OCI-LY3 (cell line): ENCODE measurements at regions not wholly inside any gene's neighbourhood (a gene's known extent, or its start where the extent isn't known, plus 50 kb on each side); places are given as distances from the start of the nearest gene placed in this dataset.

Experiments
- EZH2phosphoT487 ChIP-seq: fragments of 200-600 bp; shearing (Covaris generic); IDR thresholded peaks from 2 replicates; pipeline ENCODE4 v1.6.1; 2018; ENCODE audit warnings: antibody characterized with exemption, mixed run types, low read depth
- TF ChIP-seq, protein P1 (sequence below): fragments of 200-600, 300-600 bp; sonication (generic); IDR thresholded peaks from 2 replicates; pipeline ENCODE4 v1.5.1; 2014; ENCODE audit warnings: antibody characterized with exemption, low read length, low read depth

DNA sequence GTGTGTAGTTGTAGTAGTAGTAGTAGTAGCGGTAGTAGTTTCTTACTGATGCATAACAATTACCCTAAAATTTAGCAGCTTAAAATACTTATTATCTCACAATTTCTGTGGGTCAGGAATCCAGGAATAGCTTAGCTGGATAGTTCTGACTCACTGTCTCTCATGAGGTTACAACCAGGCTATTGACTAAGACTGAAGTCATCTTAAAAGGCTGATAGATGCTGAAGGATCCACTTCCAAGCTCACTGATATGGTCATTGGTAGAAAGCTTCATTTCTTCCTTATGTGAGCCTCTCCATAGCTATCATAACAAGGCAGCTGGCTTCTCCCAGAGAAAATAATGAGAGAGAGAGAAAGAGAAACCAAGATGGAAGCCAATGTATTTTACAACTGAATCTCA is 147.5 kb upstream of the FBXL17 start:
- TF ChIP-seq, protein P1, sequence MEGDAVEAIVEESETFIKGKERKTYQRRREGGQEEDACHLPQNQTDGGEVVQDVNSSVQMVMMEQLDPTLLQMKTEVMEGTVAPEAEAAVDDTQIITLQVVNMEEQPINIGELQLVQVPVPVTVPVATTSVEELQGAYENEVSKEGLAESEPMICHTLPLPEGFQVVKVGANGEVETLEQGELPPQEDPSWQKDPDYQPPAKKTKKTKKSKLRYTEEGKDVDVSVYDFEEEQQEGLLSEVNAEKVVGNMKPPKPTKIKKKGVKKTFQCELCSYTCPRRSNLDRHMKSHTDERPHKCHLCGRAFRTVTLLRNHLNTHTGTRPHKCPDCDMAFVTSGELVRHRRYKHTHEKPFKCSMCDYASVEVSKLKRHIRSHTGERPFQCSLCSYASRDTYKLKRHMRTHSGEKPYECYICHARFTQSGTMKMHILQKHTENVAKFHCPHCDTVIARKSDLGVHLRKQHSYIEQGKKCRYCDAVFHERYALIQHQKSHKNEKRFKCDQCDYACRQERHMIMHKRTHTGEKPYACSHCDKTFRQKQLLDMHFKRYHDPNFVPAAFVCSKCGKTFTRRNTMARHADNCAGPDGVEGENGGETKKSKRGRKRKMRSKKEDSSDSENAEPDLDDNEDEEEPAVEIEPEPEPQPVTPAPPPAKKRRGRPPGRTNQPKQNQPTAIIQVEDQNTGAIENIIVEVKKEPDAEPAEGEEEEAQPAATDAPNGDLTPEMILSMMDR, result no peak
- no peak for TF ChIP-seq EZH2phosphoT487
